H4 (cell line): ENCODE measurements at regions not wholly inside any gene's neighbourhood (a gene's known extent, or its start where the extent isn't known, plus 50 kb on each side); places are given as distances from the start of the nearest gene placed in this dataset.
"Not testable (repeated sequence)": the region's sequence is repeated elsewhere in the genome, so short reads cannot be mapped to it uniquely, and the experiment has no call there.

Source experiments
- DNase-seq: peaks from one replicate; pipeline ENCODE4 v3.0.0-alpha.2; 2015; ENCODE audit warnings: low spot score

- DNase-seq, result not testable (repeated sequence)
These were observed 4176.8 kb upstream of the OR11H1 start for GRCh38 chr22:11351181-11351580.

- DNase-seq, result not testable (repeated sequence)
These were observed 4175.7 kb upstream of the OR11H1 start for GRCh38 chr22:11352287-11352686.

GRCh38 chr22:11360632-11361031, 4167.4 kb upstream of the OR11H1 start:
- DNase-seq, result no peak

- DNase-seq, result not testable (repeated sequence)
These were observed 4166.5 kb upstream of the OR11H1 start for GRCh38 chr22:11361496-11361895.

DNA sequence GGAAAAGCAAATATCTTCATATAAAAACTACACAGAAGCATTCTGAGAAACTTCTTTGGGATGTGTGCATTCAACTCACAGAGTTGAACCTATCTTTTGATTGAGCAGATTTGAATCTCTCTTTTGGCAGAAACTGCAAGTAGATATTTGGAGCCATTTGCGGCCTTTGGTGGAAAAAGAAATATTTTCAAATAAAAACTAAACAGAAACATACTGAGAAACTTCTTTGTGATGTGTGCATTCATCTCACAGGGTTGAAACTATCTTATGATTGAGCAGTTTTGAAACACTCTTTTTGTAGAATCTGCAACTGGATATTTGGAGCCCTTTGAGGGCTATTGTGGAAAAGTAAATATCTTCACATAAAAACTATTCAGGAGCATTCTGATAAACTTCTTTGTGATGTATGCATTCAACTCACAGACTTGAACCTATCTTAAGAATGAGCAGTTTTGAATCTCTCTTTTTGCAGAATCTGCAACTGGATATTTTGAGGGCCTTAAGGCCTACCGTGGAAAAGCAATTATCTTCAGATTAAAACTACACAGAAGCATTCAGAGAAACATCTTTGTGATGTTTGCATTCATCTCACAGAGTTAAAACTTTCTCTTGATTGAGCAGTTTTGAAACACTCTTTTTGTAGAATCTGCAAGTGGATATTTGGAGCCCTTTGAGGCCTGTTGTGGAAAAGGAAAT, 4158.2 kb upstream of the OR11H1 start:
- not testable (repeated sequence) for DNase-seq

GRCh38 chr22:11370311-11370710, 4157.7 kb upstream of the OR11H1 start:
- DNase-seq, result not testable (repeated sequence)
